ENCODE measurements at regions not wholly inside any gene's neighbourhood (a gene's known extent, or its start where the extent isn't known, plus 50 kb on each side); places are given as distances from the start of the nearest gene placed in this dataset.

DNA sequence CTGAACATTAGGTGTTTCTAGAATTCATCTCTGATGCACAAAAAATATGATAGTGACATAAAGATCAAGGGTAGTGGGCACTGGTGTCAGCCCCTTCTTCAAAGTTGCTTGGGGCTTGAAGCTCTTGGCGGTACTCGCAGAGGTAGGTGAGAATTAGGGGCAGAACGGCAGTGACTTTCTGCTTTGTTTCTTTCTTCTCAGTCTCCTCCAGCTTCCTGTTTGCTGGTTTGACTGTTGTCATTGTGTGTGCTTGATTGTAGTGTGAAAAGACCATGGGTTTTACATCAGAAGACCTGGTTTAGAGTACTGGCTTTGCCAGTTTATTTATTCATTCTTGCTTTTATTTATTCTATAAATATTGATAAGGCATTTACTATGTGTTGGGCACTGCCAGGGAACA lies 156.7 kb upstream of the PLET1 start:
- Histone ChIP-seq H3K27me3 (no peaks in the 10 kb centered on the region), H3K4me1 (no peaks in the 10 kb centered on the region), H3K36me3 (no peaks in the 10 kb centered on the region), H3K4me3 (no peak overlapping the region), H3K27ac (no peak overlapping the region), H3K9me3 (no peaks in the 10 kb centered on the region)
- no peak for DNase-seq
- TF ChIP-seq, protein P1, sequence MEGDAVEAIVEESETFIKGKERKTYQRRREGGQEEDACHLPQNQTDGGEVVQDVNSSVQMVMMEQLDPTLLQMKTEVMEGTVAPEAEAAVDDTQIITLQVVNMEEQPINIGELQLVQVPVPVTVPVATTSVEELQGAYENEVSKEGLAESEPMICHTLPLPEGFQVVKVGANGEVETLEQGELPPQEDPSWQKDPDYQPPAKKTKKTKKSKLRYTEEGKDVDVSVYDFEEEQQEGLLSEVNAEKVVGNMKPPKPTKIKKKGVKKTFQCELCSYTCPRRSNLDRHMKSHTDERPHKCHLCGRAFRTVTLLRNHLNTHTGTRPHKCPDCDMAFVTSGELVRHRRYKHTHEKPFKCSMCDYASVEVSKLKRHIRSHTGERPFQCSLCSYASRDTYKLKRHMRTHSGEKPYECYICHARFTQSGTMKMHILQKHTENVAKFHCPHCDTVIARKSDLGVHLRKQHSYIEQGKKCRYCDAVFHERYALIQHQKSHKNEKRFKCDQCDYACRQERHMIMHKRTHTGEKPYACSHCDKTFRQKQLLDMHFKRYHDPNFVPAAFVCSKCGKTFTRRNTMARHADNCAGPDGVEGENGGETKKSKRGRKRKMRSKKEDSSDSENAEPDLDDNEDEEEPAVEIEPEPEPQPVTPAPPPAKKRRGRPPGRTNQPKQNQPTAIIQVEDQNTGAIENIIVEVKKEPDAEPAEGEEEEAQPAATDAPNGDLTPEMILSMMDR (IDR thresholded peaks at IDR 0.05), result no peak
- no peak for TF ChIP-seq POLR2A (IDR thresholded peaks at IDR 0.05)
- intact Hi-C loops (cut with DNase I; ENCODE audit: low total_unique reads), result no loop called here

DNA sequence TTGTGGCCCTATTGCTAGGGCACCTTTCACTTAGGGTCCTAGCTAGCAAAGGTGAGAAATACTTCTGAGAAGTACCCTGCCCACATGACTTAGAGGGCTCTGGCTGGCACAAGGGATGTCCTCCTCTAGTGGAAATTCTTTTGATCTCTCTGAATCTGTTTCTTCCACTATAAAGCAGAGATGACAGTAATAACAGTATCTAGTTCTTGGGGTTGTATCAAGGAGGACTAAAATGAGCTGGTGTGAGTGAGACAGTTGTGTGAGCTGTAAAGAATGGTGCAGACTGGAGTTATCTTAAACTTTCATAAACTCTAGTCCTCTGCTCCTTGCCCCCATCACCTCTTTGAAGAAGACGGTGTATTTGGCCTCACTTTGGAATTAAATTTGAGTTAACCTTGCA lies 157.8 kb upstream of the PLET1 start:
- H3K27ac ChIP-seq, result no peak overlapping the region
- no peaks in the 10 kb centered on the region for H3K36me3 ChIP-seq
- no peaks in the 10 kb centered on the region for H3K4me1 ChIP-seq
- H3K27me3 ChIP-seq, result no peaks in the 10 kb centered on the region
- no peak for TF ChIP-seq POLR2A (IDR thresholded peaks at IDR 0.05)
- TF ChIP-seq, protein P1 (IDR thresholded peaks at IDR 0.05), result no peak
- no peak for DNase-seq
- H3K9me3 ChIP-seq, result no peaks in the 10 kb centered on the region
- intact Hi-C loops (cut with DNase I; ENCODE audit: low total_unique reads), result no loop called here
- no peak overlapping the region for H3K4me3 ChIP-seq

DNA sequence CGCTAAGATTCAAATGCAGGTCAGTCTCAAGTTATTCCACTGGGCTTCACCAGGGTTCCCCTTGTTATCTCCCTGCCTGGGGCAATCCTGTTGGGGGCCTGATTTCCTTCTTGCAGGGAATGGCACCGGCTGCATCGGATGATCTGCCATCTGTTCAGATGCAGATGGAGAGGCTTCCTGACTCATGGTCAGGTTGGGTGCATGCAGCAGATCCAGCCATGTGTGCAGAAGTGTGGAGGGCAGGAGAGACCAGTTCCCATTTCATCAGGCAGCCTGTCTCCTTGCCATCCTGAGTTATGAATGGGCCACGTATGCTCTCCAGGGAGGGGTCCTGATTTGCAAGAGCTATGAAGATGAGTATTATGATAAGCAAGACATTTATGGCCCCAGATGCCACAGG lies 161.2 kb upstream of the PLET1 start:
- intact Hi-C loops (cut with DNase I; ENCODE audit: low total_unique reads), result no loop called here
- Histone ChIP-seq H3K4me3 (no peak overlapping the region), H3K27me3 (no peaks in the 10 kb centered on the region), H3K4me1 (no peaks in the 10 kb centered on the region), H3K36me3 (no peaks in the 10 kb centered on the region), H3K9me3 (no peaks in the 10 kb centered on the region), H3K27ac (no peak overlapping the region)
- no peak for TF ChIP-seq POLR2A (IDR thresholded peaks at IDR 0.05)
- TF ChIP-seq, protein P1 (IDR thresholded peaks at IDR 0.05), result no peak
- no peak for DNase-seq

DNA sequence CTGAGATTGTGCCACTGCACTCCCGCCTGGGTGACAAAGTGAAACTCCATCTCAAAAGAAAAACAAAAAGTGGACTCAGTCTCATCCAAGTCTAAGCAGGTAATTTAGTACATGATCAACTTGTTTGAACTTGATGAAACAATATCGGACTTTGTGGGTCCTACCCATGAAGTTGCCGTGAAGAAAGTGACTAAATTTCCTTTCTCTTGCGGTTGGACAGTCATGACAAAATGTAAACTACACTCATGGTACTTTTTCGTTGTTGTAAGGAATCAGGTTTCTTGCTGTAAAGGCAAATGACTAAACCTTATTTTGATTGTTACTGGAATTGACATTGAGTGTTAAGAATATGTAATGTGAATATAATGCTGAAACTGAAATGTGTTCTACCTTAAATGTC lies 164.5 kb upstream of the PLET1 start:
- Histone ChIP-seq H3K36me3 (no peaks in the 10 kb centered on the region), H3K27ac (no peak overlapping the region), H3K9me3 (no peaks in the 10 kb centered on the region), H3K4me1 (no peaks in the 10 kb centered on the region), H3K4me3 (no peak overlapping the region), H3K27me3 (no peaks in the 10 kb centered on the region)
- no peak for TF ChIP-seq POLR2A (IDR thresholded peaks at IDR 0.05)
- TF ChIP-seq, protein P1 (IDR thresholded peaks at IDR 0.05), result no peak
- no peak for DNase-seq
- intact Hi-C loops (cut with DNase I; ENCODE audit: low total_unique reads), result no loop called here

DNA sequence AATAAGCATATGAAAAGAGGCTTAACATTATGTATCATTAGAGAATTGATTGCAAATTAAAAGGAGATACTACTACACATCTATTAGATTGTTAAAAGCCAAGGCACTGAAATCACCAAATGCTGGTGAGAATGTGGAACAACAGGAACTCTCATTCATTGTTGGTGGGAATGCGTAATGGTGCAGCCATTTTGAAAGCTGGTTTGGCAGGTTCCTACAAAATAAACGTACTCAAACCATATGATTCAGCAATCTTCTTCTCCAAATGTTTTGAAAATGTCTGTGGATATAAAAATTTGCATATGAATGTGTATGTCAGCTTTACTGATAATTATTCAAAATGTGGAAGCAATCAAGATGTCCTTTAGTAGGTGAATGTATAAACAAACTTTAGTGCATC lies 176.4 kb upstream of the PLET1 start:
- intact Hi-C loops (cut with DNase I; ENCODE audit: low total_unique reads), result no loop called here
- Histone ChIP-seq H3K36me3 (no peaks in the 10 kb centered on the region), H3K4me1 (no peaks in the 10 kb centered on the region), H3K27me3 (no peaks in the 10 kb centered on the region), H3K27ac (no peak overlapping the region), H3K4me3 (no peak overlapping the region), H3K9me3 (peaks cover 0 to 6% of the 10 kb centered on the region in 2 donors)
- no peak for TF ChIP-seq POLR2A (IDR thresholded peaks at IDR 0.05)
- TF ChIP-seq, protein P1 (IDR thresholded peaks at IDR 0.05), result no peak
- DNase-seq, result no peak
